NCI-H460 (cell line): ENCODE measurements at regions not wholly inside any gene's neighbourhood (a gene's known extent, or its start where the extent isn't known, plus 50 kb on each side); places are given as distances from the start of the nearest gene placed in this dataset.
A peak's percentile ranks its signal among the peaks of the same experiment; 100 is the strongest.

Experiments
- DNase-seq: peaks from one replicate; pipeline ENCODE4 v3.0.0-alpha.2; 2016; ENCODE audit warnings: low read depth; ENCODE audit errors: extremely low read depth

- DNase-seq = no peak
Measured at GRCh38 chr16:79772048-79772447, 171.5 kb upstream of the MAF start.

- DNase-seq = peak; percentile 81
Measured at GRCh38 chr16:79770244-79771064, 169.9 kb upstream of the MAF start.

- no peak for DNase-seq
Measured at GRCh38 chr16:79769928-79770243, 169.3 kb upstream of the MAF start.

GRCh38 chr16:79769270-79769927 is 168.9 kb upstream of the MAF start:
- no peak for DNase-seq

GRCh38 chr16:79768276-79768970 is 167.9 kb upstream of the MAF start:
- DNase-seq = no peak

- peak; percentile 41 for DNase-seq
Measured at GRCh38 chr16:79767421-79768275, 167.1 kb upstream of the MAF start.

GRCh38 chr16:79765901-79766394 is 165.4 kb upstream of the MAF start:
- DNase-seq = no peak

- no peak for DNase-seq
Measured at GRCh38 chr16:79765431-79765830, 164.9 kb upstream of the MAF start.

GRCh38 chr16:79764415-79765110 is 164.0 kb upstream of the MAF start:
- no peak for DNase-seq

- no peak for DNase-seq
Measured at GRCh38 chr16:79762217-79762616, 161.7 kb upstream of the MAF start.

- no peak for DNase-seq
Measured at GRCh38 chr16:79758615-79759346, 158.2 kb upstream of the MAF start.

GRCh38 chr16:79757968-79758367 is 157.4 kb upstream of the MAF start:
- DNase-seq = no peak

GRCh38 chr16:79757163-79757562 is 156.6 kb upstream of the MAF start:
- no peak for DNase-seq

GRCh38 chr16:79756571-79756970 is 156.0 kb upstream of the MAF start:
- no peak for DNase-seq

- no peak for DNase-seq
Measured at GRCh38 chr16:79754501-79754900, 154.0 kb upstream of the MAF start.

GRCh38 chr16:79754081-79754480 is 153.5 kb upstream of the MAF start:
- DNase-seq = no peak

GRCh38 chr16:79753286-79753685 is 152.7 kb upstream of the MAF start:
- DNase-seq = no peak

GRCh38 chr16:79752396-79752795 is 151.9 kb upstream of the MAF start:
- DNase-seq = no peak

GRCh38 chr16:79751471-79752184 is 151.1 kb upstream of the MAF start:
- no peak for DNase-seq
